Renal cortex interstitium (tissue), 11 donors: ENCODE measurements at regions not wholly inside any gene's neighbourhood (a gene's known extent, or its start where the extent isn't known, plus 50 kb on each side); places are given as distances from the start of the nearest gene placed in this dataset.
"Not testable (repeated sequence)": the region's sequence is repeated elsewhere in the genome, so short reads cannot be mapped to it uniquely, and the experiment has no call there.

Experiments used
- DNase-seq, 11 donors: peaks; one replicate each; pipeline ENCODE4 v3.0.0-alpha.2; 2013; ENCODE audit warnings: low read depth in 9 of 11, low spot score in 4 of 11; ENCODE audit errors: extremely low read depth in 1 of 11

GRCh38 chr12:116687888-116688287 is 50.0 kb downstream of the SPRING1 start:
- DNase-seq: no peak

- DNase-seq: no peak
Measured at GRCh38 chr12:116684891-116685290, 53.0 kb downstream of the SPRING1 start.

GRCh38 chr12:116677202-116677661 is 60.6 kb downstream of the SPRING1 start:
- no peak for DNase-seq

- no peak for DNase-seq
Measured at GRCh38 chr12:116675339-116676107, 62.3 kb downstream of the SPRING1 start.

- DNase-seq: no peak
Measured at GRCh38 chr12:116674643-116675183, 63.2 kb downstream of the SPRING1 start.

GRCh38 chr12:116673681-116674111 is 64.2 kb downstream of the SPRING1 start:
- DNase-seq: no peak

GRCh38 chr12:116672842-116673516 is 64.9 kb downstream of the SPRING1 start:
- no peak for DNase-seq

- no peak for DNase-seq
Measured at GRCh38 chr12:116672010-116672409, 65.9 kb downstream of the SPRING1 start.

- no peak for DNase-seq
Measured at GRCh38 chr12:116670859-116671258, 67.0 kb downstream of the SPRING1 start.

- no peak for DNase-seq
Measured at GRCh38 chr12:116667752-116668151, 70.1 kb downstream of the SPRING1 start.

GRCh38 chr12:116666829-116667228 is 71.0 kb downstream of the SPRING1 start:
- DNase-seq: not testable (repeated sequence)

GRCh38 chr12:116666305-116666673 is 71.6 kb downstream of the SPRING1 start:
- DNase-seq: no peak

GRCh38 chr12:116665666-116666304 is 72.1 kb downstream of the SPRING1 start:
- no peak for DNase-seq

GRCh38 chr12:116664085-116664484 is 73.8 kb downstream of the SPRING1 start:
- DNase-seq: no peak

- peak in 6 of 11 donors; percentile 17 to 33 (median 28) for DNase-seq
Measured at GRCh38 chr12:116662612-116663144, 75.2 kb downstream of the SPRING1 start.

GRCh38 chr12:116661341-116661740 is 76.5 kb downstream of the SPRING1 start:
- no peak for DNase-seq

- not testable (repeated sequence) for DNase-seq
Measured at GRCh38 chr12:116660740-116661139, 77.1 kb downstream of the SPRING1 start.

- no peak for DNase-seq
Measured at GRCh38 chr12:116659771-116660481, 77.9 kb downstream of the SPRING1 start.

GRCh38 chr12:116657921-116658495 is 79.9 kb downstream of the SPRING1 start:
- no peak for DNase-seq
